Natural killer cell (primary cell): ENCODE measurements at regions not wholly inside any gene's neighbourhood (a gene's known extent, or its start where the extent isn't known, plus 50 kb on each side); places are given as distances from the start of the nearest gene placed in this dataset.

Source experiments
- ATAC-seq, 3 donors: fragments of 150-1000 bp in 2 of 3; fragments of 200-7000 bp in 1 of 3; cut with Tn5 transposase; 1 replicate in 1 of 3; 2 replicates in 2 of 3; pipeline ENCODE4 v1.10.0; 2021; ENCODE audit warnings: mild to moderate bottlenecking in 2 of 3, moderate library complexity in 2 of 3
- DNase-seq, 2 donors: peaks; one replicate each; pipeline versions ENCODE4 v3.0.0 to v3.0.0-alpha.2; 2013 to 2021; ENCODE audit warnings: mixed read lengths in 1 of 2
- H3K27ac ChIP-seq: one replicate; pipeline ENCODE4 v1.5.1; 2013; ENCODE audit warnings: mild to moderate bottlenecking, low read length
- H3K27me3 ChIP-seq: one replicate; pipeline ENCODE4 v1.6.1; 2013; ENCODE audit warnings: low read length; ENCODE audit not compliant: control insufficient read depth, insufficient read depth
- H3K36me3 ChIP-seq: one replicate; pipeline ENCODE4 v1.6.1; 2013; ENCODE audit warnings: low read length; ENCODE audit not compliant: control insufficient read depth, insufficient read depth
- H3K4me1 ChIP-seq: one replicate; pipeline ENCODE4 v1.6.1; 2013; ENCODE audit warnings: low read length; ENCODE audit not compliant: control insufficient read depth, insufficient read depth
- H3K4me3 ChIP-seq: one replicate; pipeline ENCODE4 v1.5.1; 2013; ENCODE audit warnings: low read length
- H3K9me3 ChIP-seq: one replicate; pipeline ENCODE4 v1.6.1; 2013; ENCODE audit warnings: low read length; ENCODE audit not compliant: control insufficient read depth, insufficient read depth
- H3K27ac Mint-ChIP-seq, 2 donors: one replicate each; pipeline ENCODE4 v1.8.0; 2022; ENCODE audit warnings: mild to moderate bottlenecking in 2 of 2, mixed read lengths in 2 of 2, moderate library complexity in 1 of 2
- H3K27me3 Mint-ChIP-seq, 2 donors: one replicate each; pipeline ENCODE4 v1.8.0; 2022; ENCODE audit warnings: low read depth in 2 of 2, mixed read lengths in 2 of 2
- H3K36me3 Mint-ChIP-seq: one replicate; pipeline ENCODE4 v1.8.0; 2022; ENCODE audit warnings: mixed read lengths
- H3K4me1 Mint-ChIP-seq, 2 donors: one replicate each; pipeline ENCODE4 v1.8.0; 2022; ENCODE audit warnings: mixed read lengths in 2 of 2
- H3K4me3 Mint-ChIP-seq: one replicate; pipeline ENCODE4 v1.8.0; 2022; ENCODE audit warnings: mild to moderate bottlenecking, moderate library complexity, mixed read lengths
- H3K9me3 Mint-ChIP-seq, 2 donors: one replicate each; pipeline ENCODE4 v1.8.0; 2022; ENCODE audit warnings: mixed read lengths in 2 of 2
- CTCF ChIP-seq: fragments of 200-600 bp; IDR thresholded peaks from one replicate; pipeline ENCODE4 v1.8.0; 2022; ENCODE audit warnings: antibody characterized with exemption
- WGBS: methylation state at CpG from one replicate; pipeline ENCODE4 v1.1.7; 2013; ENCODE audit warnings: missing lambda C conversion rate; ENCODE audit not compliant: insufficient coverage; 5-methylcytosine and 5-hydroxymethylcytosine counted together
- intact Hi-C: fragments of 100-400 bp; cut with micrococcal nuclease; formaldehyde crosslinking; loops from one replicate; pipeline ENCODE4 v1.14.2; 2022

DNA sequence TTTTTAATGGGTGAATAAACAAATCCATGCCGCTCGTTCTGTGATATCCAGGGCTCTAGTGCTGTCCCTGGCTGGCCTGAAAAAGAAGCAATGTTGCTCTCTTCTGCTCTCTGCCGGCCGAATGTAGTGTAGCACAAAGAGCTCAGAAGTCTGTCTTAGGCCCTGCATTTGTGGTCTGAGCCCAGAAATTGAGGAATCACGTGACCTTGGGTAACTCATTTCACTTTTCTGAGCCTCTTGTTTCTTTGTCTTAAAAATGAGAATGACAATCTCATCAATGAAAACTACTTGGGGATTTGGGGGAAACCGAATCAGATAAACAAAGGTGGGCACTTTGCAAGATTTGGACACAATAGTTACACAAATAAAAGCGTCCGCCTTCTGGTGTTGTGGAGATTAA lies 381.6 kb upstream of the ASIC2 start:
- Histone ChIP-seq H3K27ac (no peak overlapping the region), H3K9me3 (no peaks in the 10 kb centered on the region), H3K36me3 (no peaks in the 10 kb centered on the region), H3K4me1 (no peaks in the 10 kb centered on the region), H3K27me3 (no peaks in the 10 kb centered on the region), H3K4me3 (no peak overlapping the region)
- 30% methylated on average over 6 of the region's 8 CpGs for WGBS
- no peak overlapping the region for H3K27ac Mint-ChIP-seq
- intact Hi-C loops = no loop called here
- H3K27me3 Mint-ChIP-seq = peaks cover 12 to 21% of the 10 kb centered on the region in 2 donors
- no peaks in the 10 kb centered on the region for H3K9me3 Mint-ChIP-seq
- peak; percentile 56 for TF ChIP-seq CTCF
- no peaks in the 10 kb centered on the region for H3K4me1 Mint-ChIP-seq
- no peaks in the 10 kb centered on the region for H3K36me3 Mint-ChIP-seq
- ATAC-seq (peak; percentile 68 to 91 (median 74)), DNase-seq (peak; percentile 21 to 60)
- H3K4me3 Mint-ChIP-seq = no peak overlapping the region

- H3K4me1 Mint-ChIP-seq = no peaks in the 10 kb centered on the region
- WGBS = 58% methylated on average over 3 of the region's 3 CpGs
Observed at GRCh38 chr17:33676444-33676843, 383.3 kb upstream of the ASIC2 start.

GRCh38 chr17:33679595-33679994 lies 386.5 kb upstream of the ASIC2 start:
- Histone ChIP-seq H3K4me1 (no peaks in the 10 kb centered on the region), H3K27me3 (no peaks in the 10 kb centered on the region), H3K36me3 (no peaks in the 10 kb centered on the region), H3K27ac (no peak overlapping the region), H3K9me3 (no peaks in the 10 kb centered on the region), H3K4me3 (no peak overlapping the region)
- no peak for ATAC-seq
- Mint-ChIP-seq H3K27ac (no peak overlapping the region), H3K4me3 (no peak overlapping the region), H3K4me1 (no peaks in the 10 kb centered on the region), H3K27me3 (no peaks in the 10 kb centered on the region), H3K9me3 (no peaks in the 10 kb centered on the region), H3K36me3 (no peaks in the 10 kb centered on the region)
- no peak for TF ChIP-seq CTCF
- DNase-seq = no peak
- WGBS = 91% methylated on average over 5 of the region's 6 CpGs
- intact Hi-C loops = no loop called here

More at GRCh38 chr17:33676444-33676843, 383.3 kb upstream of the ASIC2 start:
- H3K4me3 ChIP-seq = no peak overlapping the region
- peaks cover 7 to 15% of the 10 kb centered on the region in 2 donors for H3K27me3 Mint-ChIP-seq
- no peak overlapping the region for H3K27ac Mint-ChIP-seq
- DNase-seq = no peak
- no peaks in the 10 kb centered on the region for H3K36me3 Mint-ChIP-seq
- H3K27me3 ChIP-seq = no peaks in the 10 kb centered on the region
- ATAC-seq = no peak
- TF ChIP-seq CTCF = no peak
- H3K4me1 ChIP-seq = no peaks in the 10 kb centered on the region
- H3K27ac ChIP-seq = no peak overlapping the region
- H3K9me3 ChIP-seq = no peaks in the 10 kb centered on the region
- no peak overlapping the region for H3K4me3 Mint-ChIP-seq
- H3K9me3 Mint-ChIP-seq = no peaks in the 10 kb centered on the region
- H3K36me3 ChIP-seq = no peaks in the 10 kb centered on the region
- intact Hi-C loops = no loop called here

GRCh38 chr17:33680472-33680871 lies 387.4 kb upstream of the ASIC2 start:
- Mint-ChIP-seq H3K27me3 (peaks cover 3 to 5% of the 10 kb centered on the region in 2 donors), H3K36me3 (no peaks in the 10 kb centered on the region), H3K27ac (no peak overlapping the region), H3K9me3 (no peaks in the 10 kb centered on the region), H3K4me3 (no peak overlapping the region), H3K4me1 (no peaks in the 10 kb centered on the region)
- ATAC-seq (no peak), DNase-seq (no peak)
- WGBS = 83% methylated on average over 4 of the region's 4 CpGs
- Histone ChIP-seq H3K4me1 (no peaks in the 10 kb centered on the region), H3K27ac (no peak overlapping the region), H3K36me3 (no peaks in the 10 kb centered on the region), H3K9me3 (no peaks in the 10 kb centered on the region), H3K27me3 (no peaks in the 10 kb centered on the region), H3K4me3 (no peak overlapping the region)
- intact Hi-C loops = no loop called here
- TF ChIP-seq CTCF = no peak
